HG03060 (cell line): ENCODE measurements at regions not wholly inside any gene's neighbourhood (a gene's known extent, or its start where the extent isn't known, plus 50 kb on each side); places are given as distances from the start of the nearest gene placed in this dataset.

Experiments used
- ATAC-seq: cut with Tn5 transposase; IDR thresholded peaks from one replicate; pipeline ENCODE4 v1.9.1; 2021; ENCODE audit warnings: low read depth, moderate number of reproducible peaks; ENCODE audit not compliant: unreplicated experiment

- ATAC-seq: no peak
These were observed 895.1 kb downstream of the PCDH18 start for GRCh38 chr4:136637071-136637777.

GRCh38 chr4:136636155-136636554, 896.1 kb downstream of the PCDH18 start:
- no peak for ATAC-seq

- no peak for ATAC-seq
These were observed 898.2 kb downstream of the PCDH18 start for GRCh38 chr4:136634121-136634520.

- ATAC-seq: no peak
These were observed 932.4 kb downstream of the PCDH18 start for GRCh38 chr4:136599890-136600289.

- no peak for ATAC-seq
These were observed 941.9 kb downstream of the PCDH18 start for GRCh38 chr4:136590440-136590839.

- ATAC-seq: no peak
These were observed 948.7 kb downstream of the PCDH18 start for GRCh38 chr4:136583567-136583966.

- ATAC-seq: no peak
These were observed 951.2 kb downstream of the PCDH18 start for GRCh38 chr4:136581119-136581518.

- ATAC-seq: no peak
These were observed 957.1 kb downstream of the PCDH18 start for GRCh38 chr4:136575146-136575545.

- no peak for ATAC-seq
These were observed 958.8 kb downstream of the PCDH18 start for GRCh38 chr4:136573460-136573859.

- no peak for ATAC-seq
These were observed 961.0 kb downstream of the PCDH18 start for GRCh38 chr4:136571315-136571714.

GRCh38 chr4:136562834-136563233, 969.5 kb downstream of the PCDH18 start:
- no peak for ATAC-seq

GRCh38 chr4:136558940-136559494, 973.3 kb downstream of the PCDH18 start:
- ATAC-seq: no peak

GRCh38 chr4:136557396-136557795, 974.9 kb downstream of the PCDH18 start:
- ATAC-seq: no peak

GRCh38 chr4:136554033-136554432, 978.3 kb downstream of the PCDH18 start:
- no peak for ATAC-seq

GRCh38 chr4:136551753-136552152, 980.5 kb downstream of the PCDH18 start:
- ATAC-seq: no peak

GRCh38 chr4:136540747-136541146, 991.5 kb downstream of the PCDH18 start:
- no peak for ATAC-seq

- no peak for ATAC-seq
These were observed 1004.2 kb downstream of the PCDH18 start for GRCh38 chr4:136528131-136528530.

GRCh38 chr4:136526517-136526916, 1005.8 kb downstream of the PCDH18 start:
- no peak for ATAC-seq

- ATAC-seq: no peak
These were observed 1008.3 kb downstream of the PCDH18 start for GRCh38 chr4:136524039-136524438.

GRCh38 chr4:136516371-136516770, 1015.9 kb downstream of the PCDH18 start:
- ATAC-seq: no peak

- no peak for ATAC-seq
These were observed 1027.3 kb downstream of the PCDH18 start for GRCh38 chr4:136505020-136505419.

GRCh38 chr4:136495851-136496250, 1036.4 kb downstream of the PCDH18 start:
- no peak for ATAC-seq
